OCI-LY3 (cell line): ENCODE measurements at regions not wholly inside any gene's neighbourhood (a gene's known extent, or its start where the extent isn't known, plus 50 kb on each side); places are given as distances from the start of the nearest gene placed in this dataset.

ENCODE experiments used
- H2AFZ ChIP-seq: fragments of 200-600, 300-600 bp; shearing (Covaris generic); 2 replicates; pipeline ENCODE4 v1.6.0; 2014; ENCODE audit warnings: antibody characterized with exemption, low read depth, low read length
- H3K27ac ChIP-seq: fragments of 200-600, 300-600 bp; sonication (generic); 2 replicates; pipeline ENCODE4 v1.5.1; 2014; ENCODE audit warnings: mild to moderate bottlenecking, low read length, moderate library complexity, mixed read lengths
- H3K27me3 ChIP-seq: fragments of 200-600, 300-600 bp; sonication (generic); 2 replicates; pipeline ENCODE4 v1.6.1; 2014; ENCODE audit warnings: low read depth, low read length, mixed read lengths
- H3K36me3 ChIP-seq: fragments of 200-600, 300-600 bp; sonication (generic); replicated peaks from 2 replicates; pipeline ENCODE3; 2014; ENCODE audit warnings: low read depth, low read length, mixed read lengths
- H3K4me1 ChIP-seq: fragments of 300-600, 200-600 bp; sonication (generic); 2 replicates; pipeline ENCODE4 v1.6.1; 2014; ENCODE audit warnings: low read length, mixed read lengths
- H3K4me2 ChIP-seq: fragments of 200-600, 300-600 bp; sonication (generic); 2 replicates; pipeline ENCODE4 v1.6.1; 2014; ENCODE audit warnings: low read length, mixed read lengths
- H3K4me3 ChIP-seq: fragments of 300-600, 200-600 bp; sonication (generic); 2 replicates; pipeline ENCODE4 v1.5.1; 2014; ENCODE audit warnings: antibody characterized with exemption, mild to moderate bottlenecking, low read length, moderate library complexity
- H3K79me2 ChIP-seq: fragments of 300-600, 200-600 bp; shearing (Covaris generic); 2 replicates; pipeline ENCODE4 v1.6.1; 2014; ENCODE audit warnings: mild to moderate bottlenecking, low read length, mixed read lengths
- H3K9ac ChIP-seq: fragments of 300-600, 200-600 bp; shearing (Covaris generic); 2 replicates; pipeline ENCODE4 v1.6.0; 2014; ENCODE audit warnings: mild to moderate bottlenecking, low read length, moderate library complexity
- H3K9me3 ChIP-seq: fragments of 200-600, 300-600 bp; shearing (Covaris generic); 2 replicates; pipeline ENCODE4 v1.6.1; 2014; ENCODE audit warnings: low read length, mixed read lengths; ENCODE audit not compliant: insufficient read depth
- H4K20me1 ChIP-seq: fragments of 200-600, 300-600 bp; sonication (generic); 2 replicates; pipeline ENCODE4 v1.6.1; 2016; ENCODE audit warnings: low read length, mixed read lengths; ENCODE audit not compliant: insufficient read depth
- CTCF ChIP-seq: fragments of 200-600, 300-600 bp; sonication (generic); IDR thresholded peaks from 2 replicates; pipeline ENCODE4 v1.5.1; 2014; ENCODE audit warnings: antibody characterized with exemption, low read length, low read depth
- EZH2phosphoT487 ChIP-seq: fragments of 200-600 bp; shearing (Covaris generic); IDR thresholded peaks from 2 replicates; pipeline ENCODE4 v1.6.1; 2018; ENCODE audit warnings: antibody characterized with exemption, mixed run types, low read depth

GRCh38 chr5:7325975-7326913 is 69.7 kb upstream of the ADCY2 start:
- Histone ChIP-seq H3K9ac (no peak overlapping the region), H3K4me3 (no peak overlapping the region), H3K79me2 (no peaks in the 10 kb centered on the region), H3K36me3 (no peaks in the 10 kb centered on the region), H3K4me1 (no peaks in the 10 kb centered on the region), H3K9me3 (no peaks in the 10 kb centered on the region), H3K27ac (no peak overlapping the region), H3K4me2 (no peak overlapping the region), H2AFZ (no peak overlapping the region), H3K27me3 (no peaks in the 10 kb centered on the region), H4K20me1 (no peaks in the 10 kb centered on the region)
- TF ChIP-seq EZH2phosphoT487: no peak
- TF ChIP-seq CTCF: no peak

- Histone ChIP-seq H3K27ac (no peak overlapping the region), H3K4me3 (no peak overlapping the region), H3K79me2 (no peaks in the 10 kb centered on the region), H3K9me3 (no peaks in the 10 kb centered on the region), H3K27me3 (no peaks in the 10 kb centered on the region), H3K4me2 (no peak overlapping the region), H3K9ac (no peak overlapping the region), H4K20me1 (no peaks in the 10 kb centered on the region), H2AFZ (no peak overlapping the region), H3K36me3 (no peaks in the 10 kb centered on the region), H3K4me1 (no peaks in the 10 kb centered on the region)
- no peak for TF ChIP-seq CTCF
- no peak for TF ChIP-seq EZH2phosphoT487
Measured at GRCh38 chr5:7329141-7329540, 66.8 kb upstream of the ADCY2 start.

- H3K27ac ChIP-seq: no peak overlapping the region
- no peaks in the 10 kb centered on the region for H3K79me2 ChIP-seq
- no peaks in the 10 kb centered on the region for H3K36me3 ChIP-seq
- no peaks in the 10 kb centered on the region for H3K9me3 ChIP-seq
- H4K20me1 ChIP-seq: no peaks in the 10 kb centered on the region
- no peaks in the 10 kb centered on the region for H3K27me3 ChIP-seq
- no peak overlapping the region for H3K4me3 ChIP-seq
- H3K4me2 ChIP-seq: no peak overlapping the region
- H2AFZ ChIP-seq: no peak overlapping the region
- no peaks in the 10 kb centered on the region for H3K4me1 ChIP-seq
- no peak overlapping the region for H3K9ac ChIP-seq
- TF ChIP-seq CTCF: no peak
- no peak for TF ChIP-seq EZH2phosphoT487
Measured at GRCh38 chr5:7329712-7330111, 66.2 kb upstream of the ADCY2 start.

- no peaks in the 10 kb centered on the region for H3K4me1 ChIP-seq
- TF ChIP-seq EZH2phosphoT487: no peak
- no peak for TF ChIP-seq CTCF
- H3K9me3 ChIP-seq: no peaks in the 10 kb centered on the region
- no peak overlapping the region for H2AFZ ChIP-seq
- no peaks in the 10 kb centered on the region for H3K36me3 ChIP-seq
- no peak overlapping the region for H3K27ac ChIP-seq
- H3K4me3 ChIP-seq: no peak overlapping the region
- no peaks in the 10 kb centered on the region for H4K20me1 ChIP-seq
- H3K79me2 ChIP-seq: no peaks in the 10 kb centered on the region
- no peak overlapping the region for H3K9ac ChIP-seq
- no peak overlapping the region for H3K4me2 ChIP-seq
- no peaks in the 10 kb centered on the region for H3K27me3 ChIP-seq
Measured at GRCh38 chr5:7330256-7330655, 65.7 kb upstream of the ADCY2 start.
